HuH-7 (cell line): ENCODE measurements at regions not wholly inside any gene's neighbourhood (a gene's known extent, or its start where the extent isn't known, plus 50 kb on each side); places are given as distances from the start of the nearest gene placed in this dataset.

Experiments used
- DNase-seq: peaks from one replicate; pipeline ENCODE4 v3.0.0; 2011; ENCODE audit warnings: low spot score

GRCh38 chr4:55175779-55176231 lies 50.4 kb upstream of the KDR start:
- DNase-seq = no peak

GRCh38 chr4:55176497-55176896 lies 51.1 kb upstream of the KDR start:
- no peak for DNase-seq

GRCh38 chr4:55177461-55177860 lies 52.1 kb upstream of the KDR start:
- no peak for DNase-seq

DNA sequence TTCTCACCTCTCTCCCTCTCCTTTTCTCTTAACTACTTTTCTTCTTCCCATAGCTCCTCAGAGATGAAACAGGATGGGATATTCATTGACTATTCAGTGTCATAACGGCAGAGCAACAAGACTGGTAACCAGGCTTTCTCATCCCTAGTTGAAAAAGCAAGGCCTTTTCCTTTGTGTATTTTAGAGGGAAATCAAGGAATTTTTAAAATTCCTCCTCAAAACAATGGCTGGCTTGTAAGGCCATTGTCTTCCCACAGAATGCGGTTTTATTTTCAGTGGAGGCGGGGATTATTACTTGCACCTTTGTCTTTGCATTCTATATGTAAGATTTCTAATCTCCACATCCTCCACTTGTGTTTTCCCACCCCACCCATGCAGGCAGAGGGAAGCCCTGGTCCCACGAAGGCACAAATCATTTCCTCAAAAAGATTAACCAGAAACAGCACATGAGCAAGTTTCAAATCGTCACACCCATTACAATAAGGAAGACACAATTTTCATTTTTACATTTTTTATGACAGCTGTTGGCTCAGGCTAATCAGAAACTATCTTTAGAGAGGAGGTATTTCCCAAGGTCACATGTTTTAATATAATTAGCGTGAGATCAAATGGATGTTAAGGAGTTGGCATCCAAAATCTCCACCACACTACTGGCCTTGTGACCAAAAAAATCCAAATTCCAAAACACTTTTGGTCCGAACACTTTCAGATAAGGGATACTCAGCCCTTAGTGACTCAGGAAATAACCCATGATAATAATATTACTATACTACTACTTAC lies 53.0 kb upstream of the KDR start:
- no peak for DNase-seq

GRCh38 chr4:55181010-55182005 lies 55.9 kb upstream of the KDR start:
- DNase-seq = no peak

DNA sequence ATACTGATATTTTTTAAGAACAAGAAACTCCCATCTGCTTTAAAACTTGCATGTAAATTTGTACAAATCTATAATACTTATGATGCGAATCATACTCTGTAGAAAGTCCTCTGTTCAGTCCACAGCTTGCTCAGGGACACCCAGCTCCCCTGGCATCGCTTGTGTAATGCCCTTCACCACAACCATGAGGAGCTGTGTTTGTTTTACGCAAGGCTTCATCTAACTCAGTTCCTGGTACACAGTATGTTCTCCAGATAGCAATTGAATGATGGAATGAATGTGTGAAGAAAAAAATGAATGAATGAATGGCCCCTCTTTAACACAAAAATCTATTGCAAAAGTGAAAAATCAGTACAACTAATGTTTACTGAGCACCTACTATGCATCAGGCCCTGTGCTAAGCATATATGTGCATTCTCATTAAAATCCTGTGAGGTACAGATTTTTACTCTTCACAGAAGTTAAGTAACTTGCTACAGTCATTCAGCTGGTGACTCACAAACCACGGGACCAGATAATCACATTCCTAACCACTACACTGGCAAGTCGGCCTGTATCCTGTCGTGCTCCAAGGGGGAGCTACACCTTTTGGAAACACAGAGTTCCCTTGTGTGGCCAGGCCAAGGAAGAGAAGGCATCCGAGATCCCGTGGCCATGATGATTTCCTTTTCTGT lies 58.7 kb upstream of the KDR start:
- no peak for DNase-seq

GRCh38 chr4:55184600-55185523 lies 59.5 kb upstream of the KDR start:
- DNase-seq = peak; percentile 18

- no peak for DNase-seq
These were observed 60.7 kb upstream of the KDR start for GRCh38 chr4:55186123-55186522.

DNA sequence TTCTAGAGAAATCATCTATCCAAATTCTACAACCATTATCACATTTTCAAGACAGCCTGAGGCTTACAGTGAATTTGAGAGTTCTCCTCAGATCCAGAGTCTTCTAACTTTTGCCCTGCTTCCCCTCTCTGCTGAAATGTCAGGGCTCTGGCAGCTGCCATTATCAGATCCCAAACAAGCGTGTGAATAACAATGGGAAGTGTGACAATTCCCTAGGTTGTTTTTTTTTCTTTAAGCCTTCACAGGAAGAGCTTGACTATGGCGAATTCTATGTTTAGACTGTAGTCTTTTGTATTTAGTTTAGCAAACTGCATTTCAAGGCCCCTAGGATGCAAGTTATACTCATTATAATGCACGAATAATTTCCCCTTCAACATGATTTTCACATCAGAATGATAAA lies 61.3 kb upstream of the KDR start:
- no peak for DNase-seq

GRCh38 chr4:55214172-55214571 lies 88.8 kb upstream of the KDR start:
- no peak for DNase-seq

- no peak for DNase-seq
These were observed 89.7 kb upstream of the KDR start for GRCh38 chr4:55215087-55215486.

DNA sequence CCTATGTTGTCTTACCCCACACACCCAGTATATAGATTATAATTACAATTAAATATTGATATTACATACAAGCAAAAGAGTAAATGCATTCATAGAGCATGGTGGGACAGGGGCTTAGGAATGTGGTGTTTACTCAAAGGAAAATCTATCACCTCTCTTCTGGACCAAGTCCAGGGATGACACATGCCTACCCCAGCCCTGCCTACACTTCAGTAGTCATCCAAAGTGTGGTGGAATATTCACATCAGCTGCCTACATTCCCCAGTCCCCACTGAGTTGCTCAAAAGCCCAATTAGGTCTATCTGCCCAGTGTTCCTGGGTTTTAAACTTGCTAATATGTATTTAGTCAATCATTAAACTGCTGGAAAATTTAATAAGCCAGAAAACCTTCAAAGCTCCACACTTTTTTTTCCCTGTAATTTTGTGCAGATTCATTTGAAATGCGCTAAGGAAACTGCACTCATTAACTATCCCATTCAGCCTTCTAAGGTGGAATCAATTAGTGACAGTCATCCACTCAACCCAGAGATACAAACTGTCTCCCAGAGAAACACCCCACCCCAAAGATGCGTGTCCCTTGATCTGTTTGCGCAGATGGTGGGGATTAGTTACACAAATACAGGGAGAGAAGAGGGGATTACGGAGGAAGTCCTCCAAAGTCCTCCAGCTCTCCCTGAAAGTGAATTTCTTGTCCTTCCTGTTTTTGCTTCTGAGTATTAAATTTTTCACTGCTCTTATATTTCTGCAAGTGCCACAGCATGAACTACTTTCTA lies 91.7 kb upstream of the KDR start:
- no peak for DNase-seq

DNA sequence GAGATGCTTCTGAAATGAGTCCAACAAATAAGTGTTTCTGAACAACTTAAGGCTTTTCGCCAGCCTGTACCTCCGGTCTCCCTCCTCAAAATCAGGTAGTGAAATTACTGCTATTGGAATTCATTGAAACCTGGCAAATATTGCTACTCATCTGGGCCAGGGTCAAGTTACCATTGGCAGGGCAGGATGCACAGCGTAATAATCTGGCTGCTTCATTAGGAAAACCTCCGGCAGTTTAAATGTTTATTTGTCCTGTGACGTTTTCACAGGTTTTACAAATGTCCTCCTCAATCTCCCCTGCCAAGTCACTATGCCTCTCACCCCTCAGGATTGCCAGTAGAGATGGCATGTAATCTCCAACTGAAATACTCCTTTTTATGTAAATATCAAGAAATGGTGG lies 92.6 kb upstream of the KDR start:
- no peak for DNase-seq

DNA sequence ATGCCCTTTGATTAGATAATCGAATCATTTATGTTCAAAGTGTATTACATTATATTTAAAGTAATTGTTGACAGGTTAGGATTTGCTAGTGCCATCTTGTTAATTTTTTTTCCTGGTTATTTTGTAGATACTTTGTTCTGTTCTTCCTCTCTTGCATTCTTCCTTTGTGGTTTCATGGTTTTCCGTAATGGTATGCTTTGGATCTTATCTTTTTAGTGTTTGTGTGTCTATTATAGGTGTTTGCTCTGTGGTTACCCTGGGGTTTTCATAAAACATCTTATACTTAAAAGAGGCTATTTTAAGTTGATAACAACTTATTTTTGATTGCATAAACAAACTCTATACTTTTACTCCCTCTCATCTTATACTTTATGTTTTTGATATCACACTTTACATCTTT lies 108.2 kb upstream of the SRD5A3 start:
- no peak for DNase-seq

GRCh38 chr4:55238407-55238806 lies 107.6 kb upstream of the SRD5A3 start:
- no peak for DNase-seq

DNA sequence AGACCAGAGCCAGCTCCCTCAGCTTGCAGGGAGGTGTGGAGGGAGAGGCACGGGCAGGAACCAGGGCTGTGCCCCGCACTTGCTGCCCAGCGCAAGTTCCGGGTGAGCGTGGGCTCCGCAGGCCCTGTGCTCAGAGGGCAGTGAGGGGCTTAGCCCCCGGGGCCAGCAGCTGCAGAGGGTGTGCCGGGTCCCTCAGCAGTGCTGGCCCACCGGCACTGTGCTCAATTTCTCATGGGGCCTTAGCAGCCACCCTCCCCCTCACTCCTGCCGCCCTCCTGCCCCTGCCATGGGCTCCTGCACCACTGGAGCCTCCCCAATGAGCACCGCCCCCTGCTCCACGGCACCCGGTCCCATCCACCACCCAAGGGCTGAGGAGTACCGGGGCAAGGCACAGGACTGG lies 104.6 kb upstream of the SRD5A3 start:
- no peak for DNase-seq

DNA sequence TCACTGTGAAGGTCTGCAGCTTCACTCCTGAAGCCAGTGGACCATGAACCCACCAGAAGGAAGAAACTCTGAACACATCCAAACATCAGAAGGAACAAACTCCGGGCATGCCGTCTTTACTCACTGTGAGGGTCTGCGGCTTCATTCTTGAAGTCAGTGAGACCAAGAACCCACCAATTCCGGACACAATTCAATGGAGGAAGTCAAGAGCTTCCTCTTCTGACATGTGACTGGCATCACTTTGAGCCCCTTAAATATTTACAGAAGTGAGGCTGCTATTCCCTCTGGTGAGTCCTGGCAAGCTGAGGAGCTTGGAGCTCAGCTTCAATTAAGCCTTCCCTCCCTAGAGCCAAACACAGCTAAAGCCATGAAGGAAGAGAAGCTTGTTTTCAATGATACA lies 103.5 kb upstream of the SRD5A3 start:
- DNase-seq = no peak

- no peak for DNase-seq
These were observed 98.5 kb upstream of the SRD5A3 start for GRCh38 chr4:55247521-55247920.

GRCh38 chr4:55248756-55249155 lies 97.3 kb upstream of the SRD5A3 start:
- no peak for DNase-seq

- DNase-seq = no peak
These were observed 96.6 kb upstream of the SRD5A3 start for GRCh38 chr4:55249476-55249875.

GRCh38 chr4:55251342-55251741 lies 94.7 kb upstream of the SRD5A3 start:
- no peak for DNase-seq
